AG04449 (cell line): ENCODE measurements at regions not wholly inside any gene's neighbourhood (a gene's known extent, or its start where the extent isn't known, plus 50 kb on each side); places are given as distances from the start of the nearest gene placed in this dataset.

Experiments
- CTCF ChIA-PET: fragments of 350-600 bp; formaldehyde crosslinking; extraction: SDS; loops from one replicate; lab custom pipeline; 2021; ENCODE audit warnings: antibody characterized with exemption; lab: Yijun Ruan, JAX
- POLR2A ChIA-PET: fragments of 400-600, 350-600 bp; formaldehyde crosslinking; extraction: SDS; loops from one replicate; lab custom pipeline; 2020; ENCODE audit warnings: antibody characterized with exemption, inconsistent platforms; lab: Yijun Ruan, JAX
- DNase-seq: peaks from one replicate; pipeline ENCODE4 v3.0.0-alpha.2; 2010; ENCODE audit warnings: low read depth, low spot score
- H3K4me3 ChIP-seq: 2 replicates; pipeline ENCODE4 v1.5.1; 2011; ENCODE audit warnings: low read depth, mild to moderate bottlenecking, control low read depth, low read length
- CTCF ChIP-seq: IDR thresholded peaks from one replicate; pipeline ENCODE4 v1.5.1; 2011; ENCODE audit warnings: mild to moderate bottlenecking, moderate library complexity, low read length, control low read depth, inconsistent platforms; ENCODE audit not compliant: insufficient read depth; ENCODE audit errors: missing control alignments

DNA sequence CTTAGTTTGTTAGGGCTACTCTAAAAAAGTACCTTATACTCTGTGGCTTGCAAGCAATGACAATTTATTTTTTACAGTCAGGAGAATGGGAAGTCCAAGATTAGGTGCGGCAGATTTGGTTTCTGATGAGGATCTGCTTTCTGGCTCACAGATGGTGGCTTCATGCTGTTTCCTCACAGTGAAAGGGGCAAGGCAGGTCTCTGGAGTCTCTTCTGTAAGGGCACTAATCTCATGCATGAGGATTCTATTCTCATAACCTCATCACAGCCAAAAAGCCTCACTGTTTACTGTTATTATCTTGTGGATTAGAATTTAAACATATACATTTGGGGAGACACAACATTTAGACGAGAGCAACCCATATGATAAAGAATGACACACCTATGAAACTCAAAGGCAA lies 1957.4 kb upstream of the SEL1L start:
- no peak for TF ChIP-seq CTCF
- POLR2A ChIA-PET: no interaction called here
- H3K4me3 ChIP-seq: no peak overlapping the region
- no peak for DNase-seq
- CTCF ChIA-PET: no interaction called here

DNA sequence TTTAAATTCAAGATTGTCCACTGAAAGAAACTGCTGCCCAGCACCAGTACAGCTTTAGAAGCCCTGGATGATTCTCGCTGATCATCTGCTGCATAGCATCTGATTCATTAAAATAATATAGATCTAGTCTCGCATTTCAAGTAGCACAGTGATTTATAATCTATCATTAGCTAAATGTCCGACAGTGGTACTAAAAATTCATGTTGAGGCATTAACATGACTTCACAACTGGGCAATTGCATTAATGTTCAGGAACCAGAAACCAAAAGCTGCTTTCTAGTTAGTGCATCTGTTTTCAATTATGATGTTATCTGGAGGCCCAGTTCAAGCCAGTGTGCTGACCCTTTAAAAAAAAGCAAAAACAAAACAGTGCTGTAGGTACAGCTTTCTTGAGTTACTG lies 1987.2 kb upstream of the SEL1L start:
- CTCF ChIA-PET: no interaction called here
- no peak overlapping the region for H3K4me3 ChIP-seq
- POLR2A ChIA-PET: no interaction called here
- no peak for TF ChIP-seq CTCF
- no peak for DNase-seq

DNA sequence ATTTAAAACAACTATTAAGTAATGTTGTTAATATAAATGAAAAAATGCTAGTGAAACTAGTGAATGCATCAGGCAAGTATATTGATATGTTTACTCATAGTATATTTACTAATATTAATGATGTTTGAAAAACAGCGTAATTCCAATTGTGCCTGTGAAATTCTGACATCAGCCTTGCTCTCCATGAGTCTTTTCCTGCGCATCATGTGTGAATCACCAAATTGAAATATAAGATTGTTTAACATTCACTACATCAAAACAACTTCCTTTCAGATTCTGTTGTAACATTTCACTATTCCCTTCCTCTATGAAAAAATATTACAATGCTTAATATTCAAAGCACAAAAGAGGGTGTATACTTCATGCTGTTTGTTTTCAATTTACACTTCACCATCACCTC lies 1995.9 kb upstream of the SEL1L start:
- POLR2A ChIA-PET: no interaction called here
- H3K4me3 ChIP-seq: no peak overlapping the region
- DNase-seq: no peak
- no peak for TF ChIP-seq CTCF
- CTCF ChIA-PET: no interaction called here

DNA sequence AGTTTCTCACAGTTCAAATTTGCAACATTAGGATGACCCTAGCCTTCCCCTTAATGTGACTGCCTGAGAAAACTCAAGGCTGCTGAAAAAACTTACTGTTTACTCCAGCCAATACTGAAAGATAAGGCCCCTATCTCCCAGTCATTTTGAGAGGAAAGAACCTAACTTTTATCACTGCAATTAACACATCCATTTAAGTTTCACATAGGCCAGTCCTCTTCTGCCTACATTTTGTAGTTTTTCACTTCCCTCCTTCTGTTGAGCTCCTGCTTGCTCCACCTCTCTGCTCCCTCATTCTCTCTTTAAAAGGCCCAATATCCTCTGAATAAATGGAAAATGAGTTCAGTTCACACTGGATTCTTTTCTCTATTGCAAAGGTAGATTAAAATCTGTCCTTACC lies 1996.2 kb upstream of the FLRT2 start:
- DNase-seq: no peak
- CTCF ChIA-PET: no interaction called here
- POLR2A ChIA-PET: no interaction called here
- no peak for TF ChIP-seq CTCF
- H3K4me3 ChIP-seq: no peak overlapping the region

GRCh38 chr14:83534995-83535394 lies 1994.9 kb upstream of the FLRT2 start:
- TF ChIP-seq CTCF: no peak
- DNase-seq: no peak
- POLR2A ChIA-PET: no interaction called here
- H3K4me3 ChIP-seq: no peak overlapping the region
- CTCF ChIA-PET: no interaction called here

- DNase-seq: no peak
- H3K4me3 ChIP-seq: no peak overlapping the region
- no peak for TF ChIP-seq CTCF
- ChIA-PET CTCF (no interaction called here), POLR2A (no interaction called here)
Observed at GRCh38 chr14:83535444-83535843, 1994.5 kb upstream of the FLRT2 start.
